NCI-H446 treated with DMSO at 0.1 percent for 48 hours (cell line): ENCODE measurements at regions not wholly inside any gene's neighbourhood (a gene's known extent, or its start where the extent isn't known, plus 50 kb on each side); places are given as distances from the start of the nearest gene placed in this dataset.

Experiments
- DNase-seq: peaks from one replicate; lab custom pipeline; 2025; lab: John Stamatoyannopoulos, UW

DNA sequence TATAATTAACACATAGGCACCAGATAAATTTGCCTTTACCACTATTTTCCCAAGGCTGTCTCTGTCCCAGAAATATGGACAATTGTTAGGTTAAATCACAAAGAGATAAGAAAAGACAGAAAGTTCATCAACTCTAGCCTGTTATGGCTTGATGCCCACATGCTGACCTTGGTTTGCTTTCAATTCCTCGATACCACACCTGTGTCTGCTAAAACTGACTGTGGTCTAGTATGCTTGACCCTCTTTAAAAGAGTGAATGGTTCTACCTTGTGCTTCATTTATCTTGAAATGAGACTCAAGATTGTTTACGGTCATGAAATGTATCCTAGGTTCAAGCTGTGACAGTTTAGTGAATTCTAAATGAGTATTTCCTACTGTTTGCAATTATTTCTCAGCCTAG lies 909.0 kb upstream of the LRRTM1 start:
- DNase-seq, result no peak

GRCh38 chr2:81206216-81206615 lies 901.7 kb upstream of the LRRTM1 start:
- no peak for DNase-seq

GRCh38 chr2:81196933-81197628 lies 892.5 kb upstream of the LRRTM1 start:
- no peak for DNase-seq

- DNase-seq, result no peak
Observed at GRCh38 chr2:81196383-81196851, 891.9 kb upstream of the LRRTM1 start.

GRCh38 chr2:81195774-81196382 lies 891.3 kb upstream of the LRRTM1 start:
- DNase-seq, result no peak

DNA sequence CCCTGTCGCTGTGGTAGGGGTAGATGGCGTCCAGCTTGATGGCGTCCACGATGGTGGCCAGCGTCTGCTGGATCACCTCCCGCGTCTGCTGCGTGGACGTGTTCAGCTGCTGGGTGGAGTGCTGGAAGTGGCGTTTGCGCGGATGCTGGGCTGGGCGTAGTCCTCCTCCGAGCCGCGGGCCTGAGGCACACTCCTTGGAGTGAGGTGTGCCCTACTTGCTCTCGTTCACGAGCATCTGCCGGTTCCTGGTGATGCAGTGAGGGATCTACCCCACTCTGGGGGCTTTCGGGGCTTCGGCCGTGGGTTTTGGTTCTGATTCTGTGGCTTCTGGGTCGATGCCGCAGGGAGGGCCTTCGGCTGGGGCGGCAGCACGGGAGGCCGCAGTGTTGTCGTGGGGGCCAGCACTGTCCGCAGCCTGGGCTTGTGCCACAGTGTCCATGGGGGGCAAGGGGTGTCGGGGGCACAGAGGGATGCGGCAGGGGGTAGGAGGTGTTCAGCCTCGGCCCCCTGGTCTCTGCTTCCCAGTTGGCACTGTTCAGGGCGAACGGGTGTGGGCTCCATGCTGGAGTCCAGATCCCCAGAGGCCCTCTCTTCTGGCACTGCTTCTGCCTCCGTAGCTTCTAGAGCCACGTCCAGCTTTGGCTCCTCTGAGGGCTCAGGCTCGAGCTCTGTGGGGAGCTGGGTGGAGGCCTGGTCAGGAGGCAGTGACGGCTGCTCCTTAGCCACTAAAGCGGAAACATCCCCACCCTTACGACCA lies 890.6 kb upstream of the LRRTM1 start:
- DNase-seq, result no peak

- no peak for DNase-seq
Observed at GRCh38 chr2:81194581-81194980, 890.0 kb upstream of the LRRTM1 start.

DNA sequence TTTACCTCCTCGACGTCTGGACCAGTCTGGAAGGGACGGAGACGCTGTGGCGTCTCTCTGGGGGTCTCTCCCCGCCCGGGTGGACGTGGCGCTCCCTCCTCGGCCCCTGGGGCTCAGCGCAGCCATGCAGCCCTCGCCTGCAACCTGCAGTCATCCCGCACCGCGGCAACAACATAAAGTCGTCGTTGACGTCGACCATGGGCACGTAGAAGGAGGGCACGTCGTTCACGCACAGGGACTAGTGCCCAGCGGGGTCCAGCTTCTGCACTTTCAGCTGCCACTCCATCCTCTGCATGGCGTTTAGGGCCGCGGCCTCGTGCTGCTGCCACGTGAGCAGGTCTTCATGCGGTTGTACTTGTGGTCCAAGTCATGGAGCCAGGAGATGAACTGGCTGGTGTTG lies 889.6 kb upstream of the LRRTM1 start:
- no peak for DNase-seq

DNA sequence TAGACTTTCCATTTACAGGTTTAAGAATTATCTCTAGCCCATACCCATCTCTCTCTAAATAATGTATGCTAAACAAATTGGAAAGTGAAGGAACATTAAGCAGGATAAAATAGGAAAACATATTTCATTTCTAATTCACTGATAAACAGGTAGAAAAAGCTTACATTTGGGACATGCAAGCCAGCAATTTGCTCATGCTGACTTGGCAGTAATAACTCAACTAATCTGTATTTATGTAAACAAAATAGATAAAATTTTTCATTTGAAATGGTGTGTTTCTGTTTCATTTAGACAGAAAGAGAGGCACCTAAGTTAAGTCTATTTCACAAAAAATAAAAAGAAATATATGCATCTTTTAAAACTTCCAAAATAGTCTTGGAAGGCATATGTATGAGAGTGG lies 877.3 kb upstream of the LRRTM1 start:
- no peak for DNase-seq

DNA sequence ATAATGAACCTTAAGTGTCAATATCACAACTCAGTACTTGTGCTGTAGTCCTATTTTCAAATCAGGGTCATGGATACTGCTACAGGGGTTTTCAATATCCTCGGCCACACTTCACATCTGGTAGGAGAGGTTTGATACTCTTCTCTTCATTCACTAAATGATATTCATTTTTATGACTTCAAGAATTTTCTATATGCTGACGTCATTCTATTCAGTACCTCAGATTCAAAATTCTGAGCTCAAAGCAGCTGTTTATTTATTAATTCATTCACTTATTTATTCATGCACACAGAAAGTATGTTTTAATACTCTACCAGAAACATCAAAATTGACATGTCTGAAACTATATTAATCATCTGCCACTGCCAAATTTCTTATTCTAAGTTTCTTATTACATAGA lies 866.9 kb upstream of the LRRTM1 start:
- DNase-seq, result no peak

DNA sequence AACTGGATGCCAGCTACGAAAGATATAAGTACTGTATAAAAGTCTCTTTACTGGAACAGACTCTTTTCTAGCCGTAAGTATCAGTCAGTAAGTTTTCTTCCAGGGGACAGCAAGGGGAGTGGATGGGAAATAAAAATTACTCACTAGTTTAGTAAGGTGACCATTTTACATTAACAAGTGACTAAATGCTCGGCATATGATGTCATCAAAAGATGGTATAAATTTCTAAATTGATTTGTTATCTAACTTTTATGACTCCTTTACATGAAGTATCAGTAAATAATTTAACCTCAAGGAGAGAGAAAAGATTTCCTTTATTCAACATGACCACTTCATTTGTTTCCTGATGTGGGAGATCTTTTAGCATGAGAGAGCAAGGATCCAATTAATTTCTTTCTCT lies 859.0 kb upstream of the LRRTM1 start:
- DNase-seq, result no peak

- no peak for DNase-seq
Observed at GRCh38 chr2:81158505-81158904, 854.0 kb upstream of the LRRTM1 start.

- no peak for DNase-seq
Observed at GRCh38 chr2:81148323-81148722, 843.8 kb upstream of the LRRTM1 start.

DNA sequence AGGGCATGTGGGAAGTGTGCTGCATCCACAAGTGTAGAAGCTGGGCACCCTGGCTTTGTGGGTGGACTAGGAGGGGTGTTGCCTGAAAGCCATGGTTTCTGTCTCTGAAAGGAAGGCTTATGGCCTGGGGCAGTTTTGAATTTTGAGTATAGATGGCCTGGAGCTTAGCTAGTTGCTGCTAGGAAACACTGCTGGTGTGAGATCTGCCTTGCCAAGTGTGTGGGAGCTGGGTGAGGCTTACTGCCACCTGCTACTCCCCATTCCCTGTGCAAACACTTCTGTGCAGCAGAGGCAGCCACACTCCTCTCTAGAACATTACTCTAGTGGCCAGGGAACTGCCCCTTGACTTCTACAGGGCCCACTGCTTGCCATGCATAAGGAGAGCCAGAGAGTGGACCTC lies 831.7 kb upstream of the LRRTM1 start:
- DNase-seq, result no peak

DNA sequence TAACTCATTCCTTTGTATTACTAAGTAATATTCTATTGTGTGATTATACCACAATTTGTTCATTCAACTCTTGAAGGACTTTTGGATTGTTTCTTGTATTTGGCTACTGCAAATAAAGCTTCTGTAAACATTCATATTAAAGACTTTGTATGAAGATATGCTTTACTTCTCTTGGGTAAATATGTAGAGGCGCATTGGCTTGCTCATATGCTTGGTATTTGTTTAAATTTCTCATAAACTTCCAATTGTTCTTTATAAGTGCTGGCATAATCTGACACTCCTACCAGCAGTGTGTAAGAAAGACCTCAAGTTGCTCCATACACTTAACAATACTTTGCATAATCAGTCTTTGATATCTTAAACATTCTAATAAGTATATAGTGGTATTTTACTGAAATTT lies 792.8 kb upstream of the LRRTM1 start:
- no peak for DNase-seq

- DNase-seq, result no peak
Observed at GRCh38 chr2:81093031-81093430, 788.5 kb upstream of the LRRTM1 start.

DNA sequence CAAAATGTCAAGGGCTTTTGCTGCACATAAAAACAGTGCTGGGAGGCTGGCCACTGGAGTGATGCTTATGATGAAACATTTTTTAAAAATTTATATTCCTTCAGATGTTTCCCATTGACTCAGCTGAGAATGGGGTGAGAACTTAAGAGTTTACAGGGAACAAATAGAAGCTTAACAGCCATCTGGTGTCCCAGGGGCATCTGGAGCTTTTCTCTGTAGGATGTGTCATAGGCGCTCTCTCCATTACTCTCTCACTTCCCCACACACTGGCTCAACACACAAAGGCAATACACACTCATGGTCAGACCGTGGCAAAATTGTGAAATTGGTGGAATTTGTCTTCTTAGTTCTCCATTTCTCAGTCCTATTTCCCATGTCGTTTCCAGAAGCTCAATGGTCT lies 783.1 kb upstream of the LRRTM1 start:
- no peak for DNase-seq

GRCh38 chr2:81084101-81084500 lies 779.5 kb upstream of the LRRTM1 start:
- no peak for DNase-seq

GRCh38 chr2:81078631-81079030 lies 774.1 kb upstream of the LRRTM1 start:
- DNase-seq, result no peak

- no peak for DNase-seq
Observed at GRCh38 chr2:81078102-81078501, 773.5 kb upstream of the LRRTM1 start.

DNA sequence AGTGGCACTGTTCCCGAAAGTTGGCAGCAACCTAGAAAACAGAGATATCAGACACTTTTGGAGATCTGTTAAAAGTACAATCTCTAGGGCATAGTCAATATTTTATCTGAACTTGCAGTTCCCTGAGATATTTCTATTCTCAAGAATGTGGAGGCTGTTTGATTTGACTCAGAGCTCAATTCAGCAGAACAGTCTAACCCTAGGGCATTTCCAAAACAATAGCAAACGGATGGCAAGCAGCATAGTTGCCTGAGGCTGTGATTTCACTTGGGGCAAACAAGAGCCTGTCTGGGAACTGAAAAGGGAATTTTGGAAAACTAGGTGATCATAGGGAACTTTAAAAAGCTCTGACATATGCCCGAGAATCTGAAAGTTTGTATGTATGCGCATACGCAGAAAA lies 772.8 kb upstream of the LRRTM1 start:
- no peak for DNase-seq

DNA sequence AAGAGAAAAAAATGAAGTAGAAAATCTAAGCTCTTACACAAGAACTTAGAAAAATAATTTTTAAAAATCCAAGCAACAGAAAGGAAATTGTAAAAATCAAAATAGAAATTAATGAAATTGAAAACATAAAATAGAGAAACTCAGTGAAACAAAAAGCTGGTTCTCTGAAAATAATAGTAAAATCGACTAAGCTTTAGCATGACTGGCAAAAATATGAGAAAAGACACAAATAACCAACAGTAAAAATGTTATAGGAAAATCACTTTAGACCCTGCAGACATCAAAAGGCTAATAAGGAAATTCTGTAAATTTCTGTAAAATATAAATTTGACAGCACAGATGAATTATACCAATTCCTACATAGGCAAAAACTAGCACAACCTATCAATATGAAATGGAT lies 768.9 kb upstream of the LRRTM1 start:
- DNase-seq, result no peak

DNA sequence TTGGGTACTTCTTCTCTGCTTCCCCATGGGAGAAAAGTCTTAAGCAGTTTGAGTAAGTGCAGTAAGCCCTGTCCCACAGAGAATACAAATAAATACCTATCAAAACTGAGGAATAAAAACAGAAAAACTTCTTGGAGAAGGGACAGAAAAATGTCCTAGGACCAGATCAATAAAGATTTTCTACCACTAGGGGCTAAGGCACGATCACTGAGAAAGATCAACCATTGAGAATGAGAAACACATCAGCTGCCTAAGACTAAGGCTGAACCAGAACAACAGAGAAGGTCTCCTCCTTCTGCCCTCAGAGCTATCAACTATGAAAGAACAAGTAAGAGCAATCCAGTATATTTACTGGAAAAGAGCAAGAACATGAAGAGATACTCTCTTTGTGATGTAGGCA lies 763.6 kb upstream of the LRRTM1 start:
- no peak for DNase-seq
